DMS79 (cell line): ENCODE measurements at regions not wholly inside any gene's neighbourhood (a gene's known extent, or its start where the extent isn't known, plus 50 kb on each side); places are given as distances from the start of the nearest gene placed in this dataset.
"Not testable (repeated sequence)": the region's sequence is repeated elsewhere in the genome, so short reads cannot be mapped to it uniquely, and the experiment has no call there.

ENCODE experiments used
- DNase-seq: peaks from one replicate; lab custom pipeline; 2025; lab: John Stamatoyannopoulos, UW

DNA sequence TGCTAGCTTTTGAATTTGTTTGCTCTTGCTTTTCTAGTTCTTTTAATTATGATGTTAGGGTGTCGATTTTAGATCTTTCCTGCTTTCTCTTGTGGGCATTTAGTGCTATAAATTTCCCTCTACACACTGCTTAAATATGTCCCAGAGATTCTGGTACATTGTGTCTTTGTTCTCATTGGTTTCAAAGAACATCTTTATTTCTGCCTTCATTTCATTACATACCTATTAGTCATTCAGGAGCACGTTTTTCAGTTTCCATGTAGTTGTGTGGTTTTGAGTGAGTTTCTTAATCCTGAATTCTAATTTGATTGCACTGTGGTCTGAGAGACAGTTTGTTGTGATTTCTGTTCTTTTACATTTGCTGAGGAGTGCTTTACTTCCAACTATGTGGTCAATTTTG is 51.2 kb upstream of the MB21D2 start:
- not testable (repeated sequence) for DNase-seq

DNA sequence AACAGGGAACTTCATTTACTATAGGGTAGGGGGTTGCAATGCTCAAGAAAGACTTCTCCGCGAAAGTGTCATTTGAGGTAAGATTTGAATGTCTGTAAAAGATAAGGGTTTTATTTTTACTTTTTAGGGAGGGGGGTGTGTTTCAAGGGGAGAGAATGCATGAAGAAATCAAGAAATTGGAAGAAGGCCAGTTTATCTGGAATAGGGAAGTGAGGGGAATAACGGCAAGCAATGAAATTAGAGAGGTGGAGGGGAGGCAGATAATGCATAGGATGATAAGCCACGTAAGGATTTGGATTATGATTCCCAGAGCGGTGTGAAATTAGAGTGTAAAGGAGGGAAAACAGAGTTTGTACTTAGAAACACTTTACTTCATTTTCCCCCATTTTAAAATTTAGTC is 63.0 kb upstream of the MB21D2 start:
- DNase-seq = no peak

DNA sequence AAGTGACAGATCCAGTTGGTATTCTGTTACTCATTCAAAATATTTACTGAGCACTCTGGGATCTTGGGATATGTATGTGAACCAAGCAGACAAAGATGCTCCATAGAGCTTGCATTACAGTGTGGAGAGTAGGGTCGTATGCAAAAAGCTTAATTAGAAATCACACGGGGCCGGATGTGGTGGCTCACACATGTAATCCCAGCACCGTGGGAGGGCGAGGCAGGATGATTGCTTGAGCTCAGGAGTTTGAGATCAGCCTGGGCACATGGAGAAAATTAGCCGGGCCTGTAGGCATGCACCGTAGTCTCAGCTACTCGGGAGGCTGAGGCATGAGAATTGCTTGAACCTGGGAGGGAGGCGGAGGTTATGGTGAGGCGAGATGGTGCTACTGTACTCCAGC is 68.7 kb upstream of the MB21D2 start:
- DNase-seq = no peak

DNA sequence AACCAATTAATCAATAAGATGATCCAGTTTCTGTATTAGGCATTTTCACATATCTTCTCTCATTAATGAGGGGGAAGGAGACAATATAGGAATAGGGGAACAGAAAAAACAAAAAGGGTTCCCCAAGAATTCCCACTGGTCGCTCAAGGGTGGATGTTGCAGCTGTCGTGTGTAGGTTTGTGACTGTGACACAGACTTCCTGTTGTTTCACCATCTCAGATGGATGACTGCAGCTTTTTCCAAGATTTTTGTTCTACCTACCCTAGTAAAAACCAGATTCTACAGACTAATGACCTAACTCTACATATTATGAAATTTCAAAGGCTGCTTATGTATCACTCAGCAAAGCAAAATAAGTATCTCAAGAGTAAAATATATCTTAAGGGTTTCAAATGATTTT is 73.7 kb upstream of the MB21D2 start:
- no peak for DNase-seq

DNA sequence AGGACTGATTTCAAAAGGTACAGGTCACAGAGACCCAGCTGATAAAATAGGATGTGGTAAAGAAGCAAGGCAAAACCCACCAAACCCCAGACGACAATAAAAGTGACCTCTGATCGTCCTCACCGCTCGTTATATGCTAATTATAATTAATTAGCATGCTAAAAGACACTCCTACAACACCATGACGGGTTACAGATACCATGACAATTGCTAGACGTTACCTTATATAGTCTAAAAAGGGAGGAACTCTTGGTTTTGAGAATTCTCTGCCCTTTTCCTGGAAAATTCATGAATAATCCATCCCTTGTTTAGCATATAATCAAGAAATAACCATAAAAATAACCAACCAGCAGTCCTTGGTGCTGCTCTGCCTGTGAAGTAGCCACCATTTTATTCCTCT is 74.7 kb upstream of the MB21D2 start:
- DNase-seq = no peak

DNA sequence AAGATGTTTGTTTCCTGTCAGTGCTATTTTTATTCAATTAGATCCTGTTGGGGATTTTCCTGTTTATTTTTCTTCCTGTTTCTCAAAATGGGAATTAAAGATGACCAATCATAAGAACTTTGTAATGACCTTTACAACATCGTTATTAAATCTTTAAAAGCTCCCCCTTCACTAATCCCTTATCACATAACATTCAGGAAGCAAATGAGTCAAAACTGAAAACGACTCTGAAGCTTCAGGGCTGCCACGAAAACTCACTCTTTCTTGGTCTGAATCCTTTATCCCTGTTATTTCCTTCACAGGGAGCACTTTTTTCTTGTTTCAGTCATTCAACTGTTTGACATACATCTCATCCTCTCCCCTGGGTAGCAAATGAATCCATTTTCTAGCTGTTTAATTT is 75.8 kb upstream of the MB21D2 start:
- no peak for DNase-seq

DNA sequence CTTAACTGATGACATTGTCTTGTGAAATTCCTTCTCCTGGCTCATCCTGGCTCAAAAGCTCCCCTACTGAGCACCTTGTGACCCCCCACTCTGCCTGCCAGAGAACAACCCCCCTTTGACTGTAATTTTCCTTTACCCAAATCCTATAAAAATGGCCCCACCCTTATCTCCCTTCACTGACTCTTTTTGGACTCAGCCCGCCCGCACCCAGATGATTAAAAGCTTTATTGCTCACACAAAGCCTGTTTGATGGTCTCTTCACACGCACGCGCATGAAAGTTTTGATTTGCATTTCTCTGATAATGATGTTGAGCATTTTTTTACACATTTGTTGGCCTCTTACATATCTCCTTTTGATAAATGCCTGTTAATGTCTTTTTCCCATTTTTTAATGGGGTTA is 83.5 kb upstream of the MB21D2 start:
- not testable (repeated sequence) for DNase-seq

DNA sequence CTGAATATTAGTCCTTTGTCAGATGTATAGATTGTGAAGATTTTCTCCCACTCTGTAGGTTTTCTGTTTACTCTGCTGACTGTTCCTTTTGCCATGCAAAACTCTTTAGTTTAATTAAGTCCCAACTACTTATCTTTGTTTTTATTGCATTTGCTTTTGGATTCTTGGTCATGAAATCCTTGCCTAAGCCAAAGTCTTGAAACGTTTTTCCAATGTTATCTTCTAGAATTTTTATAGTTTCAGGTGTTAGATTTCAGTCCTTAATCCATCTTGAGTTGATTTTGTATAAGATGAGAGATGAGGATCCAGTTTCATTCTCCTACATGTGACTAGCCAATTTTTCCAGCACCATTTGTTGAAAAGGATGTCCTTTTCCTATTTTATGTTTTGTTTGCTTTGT is 86.0 kb upstream of the MB21D2 start:
- not testable (repeated sequence) for DNase-seq

DNA sequence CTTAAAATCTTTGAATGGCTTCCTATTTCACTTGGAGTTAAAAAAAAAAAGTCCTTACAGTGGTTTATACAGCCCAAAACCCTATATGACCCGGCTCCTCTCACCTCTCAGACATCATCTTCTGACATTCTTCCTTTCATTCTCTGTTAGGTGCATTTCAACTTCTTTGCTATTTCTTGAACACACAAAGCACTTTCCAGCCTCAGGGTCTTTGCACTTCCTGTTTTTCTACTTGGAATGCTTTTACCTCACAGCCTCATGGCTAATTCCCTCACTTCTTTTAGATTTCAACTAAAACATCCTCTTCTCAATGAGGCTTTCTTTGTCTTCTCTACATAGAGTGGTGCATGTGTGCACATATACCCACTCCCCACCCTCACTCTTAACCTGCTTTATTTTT is 91.0 kb upstream of the MB21D2 start:
- no peak for DNase-seq

DNA sequence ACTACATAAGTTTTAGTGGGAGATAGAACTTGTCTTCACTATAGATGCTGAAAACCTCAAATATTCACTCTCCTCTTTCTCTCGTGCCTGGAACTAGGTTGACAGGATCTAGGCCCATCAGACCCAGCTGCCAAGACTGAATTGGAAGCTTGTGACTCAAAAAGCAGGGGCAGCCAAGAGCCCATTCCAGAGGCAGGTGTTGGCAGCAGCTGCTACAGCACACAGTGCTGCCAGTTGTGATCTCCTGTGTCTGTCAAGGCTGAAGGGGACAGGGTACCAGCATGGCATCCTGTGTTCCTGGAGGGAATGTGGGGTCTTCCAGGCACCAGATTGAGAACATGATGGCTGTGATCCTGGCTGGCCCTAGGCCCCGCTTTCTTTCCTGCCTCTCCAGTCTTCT is 92.5 kb upstream of the MB21D2 start:
- DNase-seq = no peak

DNA sequence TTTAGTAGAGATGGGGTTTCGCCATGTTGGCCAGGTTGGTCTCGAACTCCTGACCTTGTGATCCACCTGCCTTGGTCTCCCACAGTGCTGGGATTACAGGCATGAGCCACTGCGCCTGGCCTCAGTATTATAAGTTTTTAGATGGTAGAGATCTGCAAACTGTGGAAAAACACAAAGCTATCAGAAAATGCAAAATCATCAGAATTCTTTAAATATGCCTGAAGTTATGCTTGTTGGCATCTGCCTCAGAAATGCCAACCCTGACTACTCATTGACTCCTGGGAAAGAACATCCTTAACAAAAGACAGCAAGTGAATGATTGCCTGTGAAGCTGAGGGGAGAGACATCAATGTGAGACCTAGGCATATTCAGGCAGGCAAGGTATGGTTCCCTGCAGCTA is 94.3 kb upstream of the MB21D2 start:
- DNase-seq = no peak

DNA sequence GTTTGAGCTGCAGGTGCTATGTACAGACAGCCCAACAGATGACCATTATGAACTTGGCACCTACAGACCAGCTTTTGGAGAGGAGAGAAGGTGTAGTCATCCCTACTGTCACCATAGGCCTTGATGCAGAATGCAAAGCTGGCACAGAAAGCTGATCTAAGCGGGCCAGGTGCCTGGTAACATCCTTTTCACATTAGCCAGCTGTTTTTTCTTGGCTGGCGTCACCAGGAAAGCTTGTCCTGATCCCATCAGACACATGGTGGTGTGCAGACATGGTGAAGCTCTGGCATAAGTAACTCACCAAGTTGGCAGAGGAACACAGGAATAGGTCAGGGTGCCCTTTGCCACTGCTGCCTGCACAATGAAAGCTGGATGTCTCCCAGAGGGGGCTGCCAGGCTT is 97.2 kb upstream of the MB21D2 start:
- no peak for DNase-seq

DNA sequence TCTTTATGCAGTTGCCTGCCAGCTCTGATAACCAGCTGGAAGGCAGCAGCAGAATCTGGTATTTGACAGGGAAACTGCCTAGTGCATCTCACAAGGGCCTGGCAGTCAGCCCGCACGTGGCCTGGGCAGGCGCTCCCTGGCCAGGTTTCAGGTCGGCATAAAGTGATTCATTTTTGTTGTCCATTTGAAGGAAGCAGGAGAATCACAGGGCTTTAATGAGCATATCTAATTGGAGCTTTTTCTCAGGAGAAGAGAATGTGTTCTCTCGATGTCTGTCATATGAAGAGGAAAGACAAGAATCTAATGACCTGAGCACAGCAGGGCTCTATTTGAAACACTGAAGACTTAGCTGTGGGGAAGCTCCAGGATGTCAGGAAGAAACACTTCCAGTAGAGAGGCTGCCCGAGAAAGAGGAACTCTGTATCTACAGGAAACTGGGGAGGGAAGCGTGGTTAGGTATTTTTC is 98.8 kb upstream of the MB21D2 start:
- DNase-seq = no peak

DNA sequence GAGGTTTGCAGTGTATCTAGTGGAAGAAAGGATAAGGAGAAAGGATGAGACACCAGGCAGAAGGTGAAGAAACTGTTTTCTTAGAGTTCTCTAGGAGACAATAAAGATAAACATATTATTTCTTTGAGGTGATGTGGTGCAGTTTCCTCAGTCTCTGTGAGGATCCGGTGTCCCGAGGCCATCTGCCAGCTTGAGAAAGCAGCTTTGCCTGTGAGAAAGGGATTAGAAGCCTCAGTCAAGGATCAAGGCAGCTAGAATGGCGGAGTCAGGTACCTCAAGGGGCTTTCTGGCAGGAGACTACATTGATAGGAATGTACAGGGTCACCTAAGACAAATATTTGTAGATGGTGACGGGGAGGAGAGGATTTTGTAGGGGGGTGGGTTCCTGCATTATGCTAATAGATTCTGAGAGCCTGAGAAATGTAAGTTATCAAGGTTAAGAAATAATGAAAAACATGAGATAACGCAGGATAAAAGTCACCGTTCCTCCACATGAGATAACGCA is 103.9 kb upstream of the MB21D2 start:
- DNase-seq = no peak

DNA sequence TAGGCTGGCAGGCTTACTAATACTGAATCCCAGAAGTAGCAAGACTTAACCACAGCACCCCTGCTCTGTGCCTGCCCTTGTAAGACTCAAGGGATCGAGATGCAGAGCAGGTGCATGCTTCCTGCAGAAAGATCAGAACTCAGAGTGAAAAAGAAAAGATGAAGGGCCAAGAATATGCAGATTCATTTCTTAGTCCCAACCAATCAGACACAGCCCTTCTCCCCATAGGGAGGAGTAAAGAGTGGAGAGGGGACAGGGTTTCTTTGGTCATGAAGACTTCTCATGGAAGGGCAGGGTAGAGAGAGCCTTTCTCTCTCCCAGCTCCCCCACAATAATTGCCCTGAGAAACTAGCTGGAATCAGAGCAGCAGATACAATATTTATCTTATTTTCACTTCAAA is 105.6 kb upstream of the MB21D2 start:
- DNase-seq = no peak

DNA sequence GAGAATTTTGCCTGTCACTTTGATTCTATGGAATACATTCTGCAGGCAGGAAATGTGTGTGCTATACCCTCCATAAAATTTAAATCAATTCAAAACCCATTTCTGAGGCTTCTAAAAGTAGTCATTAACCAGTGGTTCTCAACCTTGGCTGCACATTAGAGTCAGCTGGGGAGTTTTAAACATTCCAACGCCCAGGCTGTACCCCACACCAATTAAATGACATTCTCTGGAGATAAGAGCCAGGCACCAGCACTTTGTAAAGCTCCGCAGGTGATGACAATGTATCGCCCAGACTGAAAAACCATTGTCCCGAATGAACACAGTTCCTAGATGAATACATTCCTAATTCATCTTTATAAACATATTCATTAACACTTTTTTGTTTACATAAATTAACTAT is 110.6 kb upstream of the MB21D2 start:
- no peak for DNase-seq

DNA sequence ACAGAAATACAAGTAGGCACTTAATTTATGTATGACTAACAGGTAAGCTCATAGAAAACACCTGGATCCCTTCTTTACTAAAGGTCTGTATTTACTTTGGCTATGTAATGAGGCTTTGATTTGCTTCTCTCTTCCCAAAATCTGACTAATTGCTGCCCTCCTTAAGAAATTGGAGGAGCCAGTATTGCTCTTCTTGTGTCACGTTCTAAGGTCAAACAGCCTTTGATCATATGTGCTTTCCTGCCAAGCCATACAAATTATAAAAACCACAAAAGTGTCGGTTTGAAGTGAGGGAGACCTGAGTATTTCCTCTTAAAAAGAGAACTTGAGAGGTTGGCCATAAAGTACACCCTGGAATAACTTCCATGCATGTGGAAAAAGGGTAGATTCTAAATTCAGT is 112.1 kb upstream of the MB21D2 start:
- DNase-seq = no peak

DNA sequence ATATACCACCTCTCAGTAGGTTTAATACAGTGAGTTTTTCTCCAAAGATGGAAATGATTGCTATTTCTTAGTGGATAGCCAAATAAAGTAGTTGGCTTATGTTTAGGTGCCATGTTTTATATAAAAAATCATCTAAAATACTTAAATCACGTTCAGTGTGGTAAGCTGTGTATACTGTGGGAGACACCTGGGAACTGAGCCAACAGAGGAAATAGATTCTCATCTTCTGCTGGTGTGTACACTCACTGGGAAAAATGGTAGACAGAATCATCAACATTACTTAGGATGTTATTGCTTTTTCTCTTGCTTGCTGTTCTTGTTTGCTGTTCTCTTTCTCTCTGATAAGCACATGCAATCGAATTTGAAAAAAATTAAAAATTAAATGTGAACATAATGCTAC is 112.6 kb upstream of the MB21D2 start:
- DNase-seq = no peak

DNA sequence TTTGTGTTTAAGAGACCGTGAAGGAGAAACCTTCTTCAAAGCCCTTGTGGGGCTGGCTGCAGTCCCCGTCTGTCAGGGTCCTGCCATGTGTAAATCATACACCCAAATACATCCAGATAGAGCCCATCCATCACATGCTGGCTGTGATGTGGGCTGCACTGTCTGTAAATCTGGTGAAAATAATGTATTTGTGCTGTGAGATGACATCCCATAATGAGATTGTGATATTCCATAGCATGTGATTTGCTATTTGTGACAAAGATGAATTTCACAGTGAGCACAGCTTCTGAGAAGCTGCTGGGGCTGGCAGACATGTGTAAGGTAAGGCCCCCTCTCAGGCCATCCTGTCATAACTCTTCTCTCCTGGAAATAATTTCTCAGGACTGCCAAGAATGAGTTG is 114.3 kb upstream of the MB21D2 start:
- no peak for DNase-seq

DNA sequence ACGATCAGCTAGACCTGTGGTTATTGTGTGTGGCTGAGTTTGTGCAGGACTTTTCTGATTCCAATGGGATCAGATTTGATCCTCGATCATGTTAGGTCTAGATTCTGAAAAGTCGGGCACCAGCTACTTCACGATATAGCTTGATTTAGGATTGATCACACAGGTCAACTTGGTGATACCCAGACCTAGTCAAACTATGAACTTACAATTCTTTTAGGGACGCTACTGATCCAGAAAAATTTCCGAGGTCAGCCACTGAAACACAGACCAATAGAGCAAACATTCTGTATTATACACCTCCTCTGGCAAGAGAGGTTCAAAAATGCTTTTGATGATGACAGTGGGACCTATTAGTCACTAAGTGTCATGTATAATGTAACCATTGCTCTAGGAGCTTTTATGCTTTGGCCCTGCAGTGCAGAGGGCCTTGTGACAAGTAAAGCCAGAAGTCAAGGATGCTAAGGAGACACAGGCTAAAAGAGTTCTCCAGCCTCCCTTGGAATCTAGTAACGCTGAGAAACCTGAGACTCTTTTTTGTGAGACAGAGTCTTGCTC is 115.6 kb upstream of the MB21D2 start:
- DNase-seq = no peak

DNA sequence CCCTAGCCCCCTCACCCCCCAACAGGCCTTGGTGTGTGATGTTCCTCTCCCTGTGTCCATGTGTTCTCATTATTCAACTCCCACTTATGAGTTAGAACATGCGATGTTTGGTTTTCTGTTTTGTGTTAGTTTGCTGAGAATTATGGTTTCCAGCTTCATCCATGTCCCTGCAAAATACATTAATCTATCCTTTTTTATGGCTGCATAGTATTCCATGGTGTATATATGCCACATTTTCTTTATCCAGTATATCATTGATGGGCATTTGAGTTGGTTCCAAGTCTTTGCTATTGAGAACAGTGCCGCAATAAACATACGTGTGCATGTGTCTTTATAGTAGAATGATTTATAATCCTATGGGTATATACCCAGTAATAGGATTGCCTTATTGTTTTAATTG is 120.2 kb upstream of the MB21D2 start:
- not testable (repeated sequence) for DNase-seq

DNA sequence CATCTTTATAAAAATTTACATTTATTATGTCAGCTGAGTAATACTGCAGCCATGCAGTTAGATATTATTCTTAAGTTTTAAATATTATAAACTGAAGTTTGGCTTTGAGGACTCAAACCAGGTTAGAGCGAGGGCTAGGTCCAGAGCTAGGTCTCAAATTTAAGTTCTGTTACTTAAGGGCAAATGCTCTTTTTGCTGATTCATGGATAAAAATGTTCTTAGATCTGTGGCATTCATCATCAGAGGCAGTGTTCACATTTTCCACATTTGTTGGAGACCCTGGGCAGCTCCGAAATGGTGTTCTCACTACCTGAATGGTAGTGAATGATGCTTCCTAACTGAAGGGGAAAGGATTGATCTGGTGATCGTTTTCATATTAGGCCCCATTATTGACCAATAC is 121.4 kb upstream of the MB21D2 start:
- DNase-seq = no peak

DNA sequence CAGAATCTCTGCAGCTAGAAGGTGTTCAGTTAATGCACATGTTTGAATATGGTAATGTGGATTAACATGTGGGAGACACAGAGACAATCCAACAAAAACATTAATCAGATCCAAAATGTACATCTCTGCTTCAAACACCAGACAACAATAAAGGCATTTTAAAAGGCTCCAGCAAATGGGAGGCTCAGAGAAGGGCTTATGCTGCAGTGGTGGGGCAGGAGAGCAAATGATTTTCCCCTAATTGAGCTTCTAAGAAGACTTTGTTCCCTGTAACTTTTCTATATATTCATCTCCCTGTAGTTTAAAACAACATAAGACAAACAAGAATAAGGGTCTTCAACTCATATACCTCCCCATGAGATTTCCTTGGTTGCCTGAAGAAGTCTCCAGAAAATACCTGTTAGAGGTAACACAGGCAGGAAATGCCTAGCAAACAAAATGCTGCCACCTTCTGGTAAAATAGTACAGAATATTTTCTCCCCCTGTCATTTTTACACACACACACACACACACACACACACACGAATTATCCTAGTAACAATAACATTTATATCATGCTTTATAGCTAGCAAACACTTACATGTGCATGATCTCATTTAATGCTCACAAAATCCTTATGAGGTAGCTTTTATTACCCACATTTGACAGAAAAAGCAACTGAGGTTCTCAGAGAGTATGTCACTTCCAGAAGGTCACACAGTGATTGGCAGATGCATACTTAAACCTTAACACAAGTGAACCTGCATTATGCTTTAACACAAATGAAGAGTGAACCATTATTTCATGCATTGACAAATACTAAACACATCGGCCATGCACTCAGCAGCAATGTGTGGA is 123.4 kb upstream of the MB21D2 start:
- no peak for DNase-seq

DNA sequence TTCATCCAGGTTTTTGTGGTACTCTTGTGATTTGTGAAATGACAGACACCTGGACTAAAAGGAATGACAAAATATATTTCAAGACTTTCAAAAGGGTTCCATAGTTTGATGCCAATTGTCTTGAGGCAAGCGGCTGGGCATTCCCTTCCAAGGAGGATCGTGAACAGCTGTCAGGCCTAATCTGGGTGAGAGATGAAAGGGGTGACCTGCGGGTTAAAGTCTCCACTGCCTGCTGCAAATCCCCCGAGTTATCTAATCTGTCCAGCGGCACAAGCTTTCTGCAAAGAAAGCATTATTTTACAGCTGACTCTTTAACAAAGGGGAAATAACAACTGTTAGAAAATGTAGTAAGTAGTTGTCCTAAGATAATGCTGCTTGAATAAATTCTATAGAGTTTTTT is 128.7 kb upstream of the MB21D2 start:
- no peak for DNase-seq
